Smooth muscle cell of the brain vasculature (primary cell): ENCODE measurements at regions not wholly inside any gene's neighbourhood (a gene's known extent, or its start where the extent isn't known, plus 50 kb on each side); places are given as distances from the start of the nearest gene placed in this dataset.

Experiments
- DNase-seq: peaks from one replicate; pipeline ENCODE4 v3.0.0-alpha.2; 2012; ENCODE audit warnings: low read depth, low spot score

DNA sequence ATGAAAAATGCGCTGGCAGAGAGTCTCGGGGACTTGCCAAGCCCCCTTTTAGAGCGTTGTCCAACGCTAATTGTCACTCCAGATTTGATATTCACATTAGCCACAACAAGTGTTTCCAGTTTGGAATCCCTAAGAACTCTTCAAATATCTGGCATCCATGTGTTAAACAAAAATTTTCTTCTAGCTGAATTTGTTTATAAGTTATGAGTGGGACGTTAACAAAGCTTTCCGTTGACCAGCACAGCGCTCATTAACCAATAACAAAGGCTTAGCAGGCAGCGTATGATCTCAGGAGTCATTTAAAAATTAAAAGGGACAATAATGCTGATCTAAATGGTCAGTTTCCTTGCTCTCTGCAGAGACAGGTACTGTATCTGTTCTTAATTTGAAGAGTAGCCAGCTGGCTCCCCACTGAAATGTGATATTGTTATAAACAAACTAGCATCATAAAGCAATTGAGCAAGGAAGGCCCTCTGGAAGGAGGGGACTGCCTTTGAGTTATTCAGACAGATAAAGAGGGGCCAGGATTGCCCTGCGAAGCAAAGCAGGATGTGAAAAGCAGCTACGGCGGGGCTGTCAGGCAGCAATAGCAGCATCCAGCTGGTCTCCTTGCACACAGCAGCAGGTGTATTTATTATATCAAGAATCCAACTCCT, 337.2 kb upstream of the SALL3 start:
- DNase-seq: no peak

DNA sequence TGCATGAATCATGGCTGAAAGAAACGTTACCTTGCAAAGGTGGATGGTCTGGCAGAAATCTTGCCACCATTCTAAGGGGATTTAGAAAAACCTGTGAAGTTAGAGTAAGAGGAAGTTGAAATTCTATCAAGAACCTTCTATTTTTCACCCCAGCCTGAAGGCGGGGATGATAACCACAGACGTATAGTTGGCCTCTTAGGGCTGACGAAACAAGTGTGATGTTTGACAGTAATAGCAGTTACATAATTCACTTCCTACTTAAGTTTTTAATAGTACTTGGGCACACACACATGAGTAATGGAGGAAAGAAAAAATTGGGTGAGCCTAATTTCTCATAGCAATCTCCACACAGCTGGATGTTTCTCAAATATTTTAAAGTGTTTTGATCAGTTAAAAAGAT, 336.6 kb upstream of the SALL3 start:
- no peak for DNase-seq

DNA sequence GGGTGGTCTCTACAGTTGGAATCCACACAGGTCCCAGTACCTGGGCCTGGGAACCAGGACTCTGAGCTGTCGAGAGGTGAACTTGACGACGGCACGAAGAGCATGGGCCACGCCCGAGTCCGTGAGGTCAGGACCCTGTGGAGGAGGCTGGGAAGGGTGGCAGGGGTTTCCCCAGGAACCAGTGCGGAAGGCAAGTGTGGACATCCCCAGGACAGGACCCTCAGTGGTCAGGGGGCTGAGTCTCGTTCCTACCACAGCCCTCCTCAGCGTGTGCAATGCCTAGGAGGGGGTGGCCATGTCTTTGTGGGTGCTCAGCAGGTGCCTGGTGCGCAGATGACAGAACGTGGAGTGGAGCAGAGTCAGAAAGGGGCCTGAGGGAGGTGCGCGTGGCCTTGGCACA, 335.6 kb upstream of the SALL3 start:
- no peak for DNase-seq

DNA sequence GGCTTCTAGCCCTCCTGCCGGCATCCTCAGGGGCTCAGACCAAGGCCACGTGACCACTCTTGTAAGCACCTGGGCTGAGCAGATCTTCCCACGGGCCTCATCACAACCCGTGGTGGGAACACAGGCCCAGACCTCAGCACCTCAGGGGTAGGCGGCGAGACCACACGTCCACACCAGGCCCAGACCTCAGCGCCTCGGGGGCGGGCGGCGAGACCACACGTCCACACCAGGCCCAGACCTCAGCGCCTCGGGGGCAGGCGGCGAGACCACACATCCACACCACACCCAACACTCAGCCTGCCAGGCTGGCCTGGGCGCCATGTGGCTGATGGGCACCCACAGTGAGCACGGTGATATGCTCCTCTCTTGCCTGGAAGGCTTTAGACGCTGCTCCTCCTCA, 334.4 kb upstream of the SALL3 start:
- no peak for DNase-seq

DNA sequence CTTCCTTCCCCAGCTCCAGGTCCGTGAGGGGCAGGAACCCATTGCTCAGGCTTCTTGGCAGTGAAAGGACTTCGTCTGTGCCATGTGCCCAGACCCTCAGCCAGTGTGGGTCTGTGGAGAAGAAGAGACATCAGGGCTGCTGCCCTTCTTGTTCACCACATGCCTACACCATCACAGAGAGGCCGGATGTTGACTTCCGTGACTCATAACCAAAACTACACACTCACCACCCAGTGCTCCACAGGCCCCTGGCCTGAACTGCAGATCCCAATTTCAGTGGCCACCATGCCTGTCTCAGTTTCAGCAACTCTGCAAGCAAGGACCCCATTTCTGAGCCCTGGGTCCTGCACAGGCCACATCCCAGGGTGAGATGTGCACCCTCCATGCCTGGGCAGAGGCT, 332.6 kb upstream of the SALL3 start:
- DNase-seq: no peak

DNA sequence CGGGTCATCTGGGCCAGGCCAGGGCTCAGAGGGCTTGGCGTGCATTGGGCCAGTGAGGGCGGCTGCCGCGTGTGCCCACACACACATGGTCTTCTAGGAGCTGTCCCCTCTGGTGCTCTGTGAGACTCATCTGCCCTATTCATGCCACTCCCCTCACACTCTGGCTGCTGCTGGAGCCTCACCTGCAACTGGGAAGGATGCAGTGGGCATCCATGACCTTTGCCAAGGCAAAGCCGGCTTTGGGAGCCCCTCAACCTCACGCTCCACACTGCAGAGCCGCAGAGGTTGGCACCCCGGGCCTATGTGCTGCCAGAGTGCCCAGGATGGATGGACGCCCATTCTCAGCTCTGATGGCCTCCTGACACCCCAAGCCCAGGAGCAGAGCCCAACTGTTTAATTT, 330.2 kb upstream of the SALL3 start:
- DNase-seq: no peak

DNA sequence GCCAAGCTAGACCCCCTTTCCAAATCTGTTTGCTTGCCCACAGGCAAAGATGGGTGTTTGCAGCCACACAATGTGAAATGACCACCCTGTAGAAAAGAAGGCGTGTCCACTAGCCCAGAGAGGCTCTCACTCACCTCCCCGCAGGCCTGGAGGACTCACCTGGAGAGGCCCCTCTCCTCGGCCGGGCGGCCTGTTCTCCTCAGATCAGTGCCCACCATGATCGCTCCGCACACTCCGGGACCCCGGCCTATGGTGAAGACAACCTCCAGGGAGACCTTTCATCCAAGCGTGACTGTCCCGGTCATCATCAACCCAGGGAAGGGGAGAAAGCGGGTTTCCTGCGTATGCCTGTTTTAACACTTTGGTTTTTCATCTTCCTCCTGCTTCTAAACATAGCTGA, 328.7 kb upstream of the SALL3 start:
- DNase-seq: no peak

DNA sequence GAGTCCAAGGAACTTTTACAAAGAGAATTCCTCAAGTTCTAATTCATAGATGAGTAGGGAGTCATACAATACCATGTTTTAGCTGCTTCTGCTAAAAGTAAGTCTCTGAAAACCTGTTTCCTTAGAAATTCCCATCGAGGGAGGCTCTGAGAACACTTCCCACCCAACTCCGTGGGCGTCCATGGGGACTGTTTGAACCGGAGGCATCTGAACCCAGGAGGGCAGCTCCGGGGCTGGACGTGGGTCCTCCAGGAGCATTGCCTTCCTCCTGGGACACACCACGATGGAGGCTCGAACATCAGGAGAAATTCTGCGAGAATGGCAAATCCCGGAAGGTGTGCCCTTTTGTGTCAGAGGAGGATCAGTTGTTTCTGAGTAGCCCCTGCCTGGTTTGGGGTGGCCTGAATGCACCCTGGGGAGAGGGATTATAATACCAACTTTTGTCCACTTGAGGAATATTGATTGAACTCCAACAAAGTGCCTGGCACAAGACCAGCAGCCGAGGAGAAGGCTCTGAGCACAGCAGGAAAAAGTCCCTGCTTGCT, 327.5 kb upstream of the SALL3 start:
- no peak for DNase-seq

DNA sequence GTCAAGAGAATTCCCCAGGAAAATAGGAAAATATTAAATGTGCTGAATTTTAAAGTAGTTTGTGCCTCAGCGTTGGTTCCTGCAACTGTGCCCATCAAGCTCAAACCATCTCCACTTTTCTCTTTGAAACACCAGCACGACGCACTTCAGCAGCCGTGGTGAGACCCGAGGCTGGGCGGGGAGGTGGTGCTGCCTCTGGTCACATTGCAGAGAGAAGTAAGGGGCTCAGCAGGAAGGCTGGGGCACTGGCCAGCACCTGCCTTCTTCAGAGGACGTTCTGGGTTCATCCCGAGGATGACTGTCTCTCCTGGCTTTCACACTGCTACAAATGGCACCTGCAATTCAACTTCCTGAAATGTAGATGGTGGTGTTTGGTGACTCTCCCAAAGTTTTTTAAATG, 323.7 kb upstream of the SALL3 start:
- no peak for DNase-seq

DNA sequence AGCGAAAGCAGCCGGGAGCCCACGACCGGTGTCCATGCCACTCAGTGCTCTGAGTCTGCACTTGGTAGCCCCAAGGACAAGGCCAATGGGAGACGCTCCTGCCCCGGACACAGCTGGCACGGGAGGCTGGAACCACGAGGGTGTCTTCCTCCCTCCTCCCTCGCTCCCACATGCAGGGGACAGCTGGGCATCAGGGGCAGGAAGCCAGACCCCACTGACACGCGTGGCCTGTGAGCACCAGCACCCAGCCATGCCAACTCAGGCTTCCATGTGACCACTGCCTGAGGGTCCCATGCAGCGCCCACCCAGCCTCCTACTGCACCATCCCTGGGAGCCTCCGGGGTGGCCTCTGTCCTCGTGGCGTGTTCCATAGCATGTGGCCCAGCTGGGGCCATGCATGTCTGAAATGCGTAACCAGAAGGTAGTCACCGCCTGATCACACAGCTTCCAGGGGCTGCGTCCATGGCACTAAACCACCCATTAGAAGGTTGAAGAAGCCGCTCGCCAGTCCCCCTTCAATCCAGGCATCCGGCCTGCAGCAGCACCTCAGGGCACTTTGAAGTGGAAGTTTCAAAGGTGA, 323.2 kb upstream of the SALL3 start:
- DNase-seq: no peak

DNA sequence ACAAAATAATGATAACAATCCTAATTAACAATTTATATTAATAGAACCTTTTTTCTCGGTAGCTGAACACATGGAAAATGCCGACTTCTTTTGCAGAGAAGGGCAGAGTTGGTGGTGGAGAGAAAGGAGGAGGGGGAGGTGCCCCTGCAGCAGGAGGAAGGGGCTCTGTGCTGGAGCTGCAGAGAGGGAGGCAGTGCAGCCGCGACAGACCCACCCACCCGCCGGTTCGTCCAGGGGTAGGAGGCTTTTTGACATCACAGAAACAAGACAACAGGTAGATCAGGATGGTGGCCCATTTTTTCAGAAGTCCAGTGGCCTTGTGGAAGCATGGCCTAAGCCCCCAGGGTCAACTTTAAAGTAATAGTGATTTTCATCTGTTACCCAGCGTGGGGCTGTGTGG, 321.1 kb upstream of the SALL3 start:
- no peak for DNase-seq

DNA sequence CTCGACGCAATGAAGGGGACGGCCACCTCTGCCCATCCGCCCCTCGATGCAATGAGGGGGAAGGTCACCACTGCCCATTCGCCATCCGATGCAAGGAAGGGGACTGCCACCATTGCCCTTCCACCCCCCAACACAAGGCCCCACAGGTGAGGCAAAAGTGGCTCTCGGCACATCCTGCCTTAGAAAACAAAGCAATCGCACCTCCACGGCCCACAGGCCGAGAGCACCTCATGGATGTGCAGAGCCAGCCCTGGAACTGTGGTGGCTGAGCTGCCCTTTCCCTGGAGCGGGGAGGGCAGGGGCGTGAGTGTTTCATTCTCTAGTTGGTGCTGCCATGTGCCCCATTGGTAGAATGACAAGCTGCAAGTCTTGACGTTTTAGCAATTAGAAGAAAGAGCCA, 320.6 kb upstream of the SALL3 start:
- DNase-seq: no peak

DNA sequence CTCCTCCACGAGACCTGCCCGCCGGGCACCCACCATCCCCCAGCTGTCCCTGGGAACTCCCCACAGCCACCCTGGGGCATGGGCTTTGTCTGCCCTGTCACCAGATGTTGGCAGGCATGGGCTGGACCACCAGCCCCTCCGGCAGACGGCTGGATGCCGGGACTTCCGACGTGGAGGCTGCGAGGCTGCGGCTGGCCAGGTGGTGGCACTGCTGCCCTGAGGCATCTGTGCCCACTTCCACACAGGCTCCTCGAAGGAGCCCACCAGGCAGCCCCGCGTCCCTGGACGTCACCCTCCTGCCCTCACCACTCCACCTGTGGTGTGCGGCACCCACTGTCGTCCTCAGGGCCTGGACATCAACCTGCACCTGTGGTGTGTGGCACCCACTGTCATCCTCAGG, 319.9 kb upstream of the SALL3 start:
- DNase-seq: no peak

DNA sequence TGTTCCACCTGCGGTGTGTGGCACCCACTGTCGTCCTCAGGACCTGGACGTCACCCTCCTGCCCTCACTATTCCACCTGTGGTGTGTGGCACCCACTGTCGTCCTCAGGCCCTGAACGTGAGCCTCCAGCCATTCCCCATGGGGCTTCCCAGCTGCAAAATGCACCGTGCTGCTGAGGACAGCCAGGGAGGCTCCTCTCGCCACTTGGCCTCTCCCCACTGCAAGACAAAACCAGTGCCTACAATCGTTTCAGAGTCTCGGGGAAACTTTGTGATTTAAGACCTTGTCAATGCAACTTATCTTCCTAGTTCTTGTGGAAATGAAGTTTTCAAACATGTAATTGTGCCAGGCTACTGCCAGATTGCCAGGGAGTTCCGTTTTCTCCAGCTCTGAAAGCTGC, 319.3 kb upstream of the SALL3 start:
- no peak for DNase-seq

DNA sequence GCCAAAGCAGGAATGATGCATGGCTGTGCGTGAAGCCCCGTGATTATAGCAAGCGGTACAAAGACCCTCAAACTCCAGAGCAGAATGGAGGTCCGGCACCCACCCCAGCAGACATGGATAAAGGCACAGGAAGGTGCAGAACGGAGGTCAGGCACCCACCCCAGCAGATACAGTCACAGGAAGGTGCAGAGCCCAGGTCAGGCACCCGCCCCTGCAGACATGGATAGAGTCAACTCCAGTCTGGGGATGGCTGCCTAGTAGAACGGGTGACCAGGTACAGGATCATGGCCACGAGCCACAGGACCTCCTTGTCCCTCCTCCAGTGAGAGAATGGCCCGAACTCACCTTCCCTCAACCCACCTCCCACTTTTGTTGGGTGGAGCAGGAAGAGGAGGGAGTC, 318.3 kb upstream of the SALL3 start:
- no peak for DNase-seq

DNA sequence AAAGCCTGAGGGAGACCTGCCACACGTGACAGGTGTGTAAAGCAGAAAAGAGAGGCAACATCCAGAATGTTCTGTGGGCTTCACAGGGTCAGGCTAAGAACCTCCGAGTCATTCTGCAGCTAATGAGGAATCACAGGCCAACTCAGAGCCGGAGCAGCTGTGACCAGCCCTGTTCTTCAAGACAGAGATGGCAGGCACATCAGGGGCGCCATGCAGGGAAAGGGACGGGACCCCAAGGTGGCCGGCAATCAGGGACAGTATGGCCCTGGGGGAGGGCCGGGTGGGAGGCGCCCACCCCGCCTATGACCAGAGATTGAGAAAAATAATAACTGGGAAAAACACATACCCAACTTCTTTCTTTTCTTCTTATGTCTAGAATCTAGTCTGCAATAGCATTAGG, 316.7 kb upstream of the SALL3 start:
- DNase-seq: no peak

DNA sequence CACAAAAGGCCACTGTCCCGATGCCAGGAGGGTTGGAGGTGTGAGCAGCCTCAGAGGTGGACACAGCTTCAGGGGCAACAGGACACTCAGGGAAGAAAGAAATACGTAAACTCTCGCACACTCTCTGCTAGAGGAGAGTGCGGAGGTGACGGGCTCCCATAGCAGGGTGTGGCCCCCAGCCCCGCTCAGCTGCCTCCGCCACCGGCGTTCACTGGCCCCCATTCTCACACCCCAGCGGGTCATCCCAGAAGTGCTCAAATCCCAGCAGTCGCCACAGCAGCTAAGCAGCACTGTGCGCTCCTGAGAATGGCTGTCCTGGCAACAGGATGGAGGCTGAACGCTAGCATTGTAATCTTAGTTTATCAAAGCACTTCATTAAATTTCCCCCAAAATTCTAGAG, 315.6 kb upstream of the SALL3 start:
- DNase-seq: no peak

DNA sequence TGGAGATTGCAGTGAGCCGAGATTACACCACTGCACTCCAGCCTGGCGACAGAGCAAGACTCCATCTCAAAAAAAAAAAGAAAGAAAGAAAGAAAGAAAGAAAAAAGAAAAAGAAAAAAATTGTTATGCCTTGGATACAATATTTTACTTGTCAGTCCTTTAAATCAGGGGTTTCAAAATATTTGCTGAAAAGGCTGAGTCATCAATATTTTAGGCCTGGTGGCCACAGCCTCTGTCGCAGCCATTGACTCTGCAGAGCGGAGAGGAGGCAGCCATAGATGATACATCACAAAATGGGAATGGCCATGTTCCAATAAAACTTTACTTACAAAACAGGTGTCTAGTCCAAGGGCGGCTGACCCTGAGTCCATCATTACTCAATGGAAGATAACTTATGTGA, 314.8 kb upstream of the SALL3 start:
- DNase-seq: no peak

DNA sequence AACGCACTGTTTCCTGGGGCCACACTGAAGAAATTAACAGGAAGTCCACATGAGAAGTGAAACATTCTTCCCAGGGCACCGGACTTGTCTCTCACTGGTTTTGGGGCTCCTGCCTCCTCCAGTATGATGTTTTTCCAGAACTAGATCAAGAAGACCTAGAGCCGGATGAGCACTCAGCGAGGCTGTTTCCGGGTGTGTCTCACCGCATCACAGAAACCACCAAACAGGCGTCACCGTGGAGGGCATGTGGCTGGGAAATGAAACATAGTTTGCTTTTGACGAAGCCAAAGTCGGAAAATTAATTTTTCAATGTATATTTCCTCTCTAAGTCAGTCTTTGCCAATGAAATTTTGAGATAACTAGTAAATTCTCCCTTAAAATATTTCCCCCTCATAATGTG, 314.0 kb upstream of the SALL3 start:
- no peak for DNase-seq

DNA sequence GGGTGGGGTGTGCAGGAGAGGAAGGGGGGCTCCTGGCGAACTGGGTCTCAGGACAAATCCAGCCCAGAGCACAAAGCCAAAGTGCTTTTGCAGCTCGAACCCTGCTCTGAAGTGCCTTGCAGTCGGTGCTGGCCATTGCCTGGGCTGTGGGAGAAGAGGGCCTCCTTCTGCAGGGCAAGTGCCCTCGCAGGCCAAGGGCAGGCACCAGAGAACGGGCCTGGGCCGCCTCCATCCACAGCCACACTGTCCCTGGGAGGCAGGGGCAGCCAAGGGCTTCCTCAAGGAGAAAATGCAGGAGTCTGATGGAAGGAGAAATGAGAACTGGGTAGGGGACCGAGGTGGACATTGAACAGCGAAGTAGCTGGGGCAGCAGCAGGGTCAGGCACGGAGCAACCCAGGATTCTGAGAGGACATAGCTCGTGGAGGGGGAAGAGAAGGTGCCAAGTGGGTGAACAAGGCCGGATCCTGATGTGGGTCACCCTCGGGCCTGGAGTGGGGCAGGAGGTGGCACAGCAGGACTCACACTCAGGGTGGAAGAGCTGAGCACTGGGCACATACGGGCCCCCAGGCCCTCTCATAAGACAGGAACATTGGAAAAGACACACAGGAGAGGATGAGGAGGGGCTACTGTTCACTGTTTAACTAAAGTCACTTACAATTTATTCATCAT, 312.8 kb upstream of the SALL3 start:
- no peak for DNase-seq

DNA sequence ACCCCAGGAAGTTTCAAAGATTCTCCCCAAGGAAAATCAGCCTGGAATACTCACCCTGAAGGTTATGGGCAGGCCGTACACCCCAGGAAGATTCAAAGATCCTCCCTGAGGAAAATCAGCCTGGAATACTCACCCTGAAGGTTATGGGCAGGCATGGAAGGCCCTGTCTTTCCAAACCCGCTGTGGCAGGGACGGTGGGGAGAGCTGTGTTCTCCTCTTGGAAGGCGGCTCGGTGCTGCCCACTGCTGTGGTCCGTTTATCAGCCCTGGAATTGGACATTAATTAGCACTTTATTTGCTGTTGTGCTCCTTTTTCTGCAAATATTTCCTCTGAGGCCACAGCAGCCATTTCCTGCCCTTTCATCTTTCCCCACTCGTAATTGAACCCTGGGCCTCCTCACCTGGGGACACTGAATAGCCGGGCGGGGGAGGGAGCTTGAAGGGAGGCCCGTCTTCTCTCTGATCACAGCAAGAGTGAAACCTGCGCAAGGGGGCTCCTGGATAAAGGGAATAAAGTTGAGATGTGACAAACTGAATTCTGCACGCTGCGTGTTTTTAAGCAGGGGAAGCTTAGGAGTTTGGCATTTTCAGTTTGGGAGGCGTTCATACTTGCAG, 308.7 kb upstream of the SALL3 start:
- DNase-seq: no peak

DNA sequence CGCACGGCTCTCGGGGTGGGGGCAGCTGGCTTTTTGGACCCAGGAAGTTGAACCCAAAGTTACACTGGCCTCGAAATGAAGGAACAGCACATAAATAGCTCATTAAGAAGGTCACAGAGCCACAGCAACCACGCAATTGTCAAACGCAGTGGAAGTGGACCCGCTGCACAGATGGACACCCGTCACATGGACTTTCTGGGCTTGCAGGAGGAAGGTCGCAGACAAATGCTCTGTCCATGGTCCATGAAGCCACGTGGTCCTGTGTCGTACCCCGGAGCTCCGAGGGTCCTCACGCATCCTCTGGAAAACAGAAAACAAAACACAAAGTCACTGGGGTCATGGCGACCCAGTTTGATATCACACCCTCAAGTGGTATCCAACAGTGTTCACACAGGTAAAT, 308.1 kb upstream of the SALL3 start:
- DNase-seq: no peak
